SH-SY5Y (cell line): ENCODE measurements at regions not wholly inside any gene's neighbourhood (a gene's known extent, or its start where the extent isn't known, plus 50 kb on each side); places are given as distances from the start of the nearest gene placed in this dataset.

Source experiments
- GATA2 ChIP-seq: IDR thresholded peaks from 2 replicates; pipeline ENCODE4 v1.6.1; 2011; ENCODE audit warnings: mild to moderate bottlenecking, low read depth, low read length
- GATA3 ChIP-seq: IDR thresholded peaks from 2 replicates; pipeline ENCODE4 v1.6.1; 2011; ENCODE audit warnings: low read depth, mild to moderate bottlenecking, low read length, moderate library complexity

GRCh38 chr10:106493226-106493625, 671.3 kb downstream of the SORCS1 start:
- no peak for TF ChIP-seq GATA2
- no peak for TF ChIP-seq GATA3
